ENCODE measurements at regions not wholly inside any gene's neighbourhood (a gene's known extent, or its start where the extent isn't known, plus 50 kb on each side); places are given as distances from the start of the nearest gene placed in this dataset.

- TF ChIP-seq, protein P1, sequence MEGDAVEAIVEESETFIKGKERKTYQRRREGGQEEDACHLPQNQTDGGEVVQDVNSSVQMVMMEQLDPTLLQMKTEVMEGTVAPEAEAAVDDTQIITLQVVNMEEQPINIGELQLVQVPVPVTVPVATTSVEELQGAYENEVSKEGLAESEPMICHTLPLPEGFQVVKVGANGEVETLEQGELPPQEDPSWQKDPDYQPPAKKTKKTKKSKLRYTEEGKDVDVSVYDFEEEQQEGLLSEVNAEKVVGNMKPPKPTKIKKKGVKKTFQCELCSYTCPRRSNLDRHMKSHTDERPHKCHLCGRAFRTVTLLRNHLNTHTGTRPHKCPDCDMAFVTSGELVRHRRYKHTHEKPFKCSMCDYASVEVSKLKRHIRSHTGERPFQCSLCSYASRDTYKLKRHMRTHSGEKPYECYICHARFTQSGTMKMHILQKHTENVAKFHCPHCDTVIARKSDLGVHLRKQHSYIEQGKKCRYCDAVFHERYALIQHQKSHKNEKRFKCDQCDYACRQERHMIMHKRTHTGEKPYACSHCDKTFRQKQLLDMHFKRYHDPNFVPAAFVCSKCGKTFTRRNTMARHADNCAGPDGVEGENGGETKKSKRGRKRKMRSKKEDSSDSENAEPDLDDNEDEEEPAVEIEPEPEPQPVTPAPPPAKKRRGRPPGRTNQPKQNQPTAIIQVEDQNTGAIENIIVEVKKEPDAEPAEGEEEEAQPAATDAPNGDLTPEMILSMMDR (IDR thresholded peaks at IDR 0.05) = no peak
- TF ChIP-seq POLR2A (IDR thresholded peaks at IDR 0.05) (no peak), EP300 (IDR thresholded peaks at IDR 0.05) (no peak)
Observed at GRCh38 chr12:125568306-125568705, 503.1 kb downstream of the AACS start.

Measured in stomach (tissue), 4 donors.